ENCODE measurements at regions not wholly inside any gene's neighbourhood (a gene's known extent, or its start where the extent isn't known, plus 50 kb on each side); places are given as distances from the start of the nearest gene placed in this dataset.

GRCh38 chr2:19841918-19842693 is 59.7 kb downstream of the TTC32 start:
- no peak for TF ChIP-seq MAX (IDR thresholded peaks at IDR 0.05; ENCODE audit: low read depth, low read length)
- no peak for TF ChIP-seq MYC (IDR thresholded peaks at IDR 0.05; ENCODE audit: low read depth, low read length)
- TF ChIP-seq POLR2A (IDR thresholded peaks at IDR 0.05; ENCODE audit: extremely low read depth, insufficient read length) = no peak
- no peak for TF ChIP-seq CTCF (IDR thresholded peaks at IDR 0.05; ENCODE audit: low read depth, low read length)
- no peak overlapping the region for H3K4me3 ChIP-seq (ENCODE audit: low read depth, low read length)

GRCh38 chr2:19839438-19839837 is 62.3 kb downstream of the TTC32 start:
- DNase-seq (ENCODE audit: low read depth) = no peak

More at GRCh38 chr2:19841918-19842693, 59.7 kb downstream of the TTC32 start:
- DNase-seq (ENCODE audit: low read depth) = no peak

GRCh38 chr2:19838616-19839015 is 63.2 kb downstream of the TTC32 start:
- TF ChIP-seq MYC (IDR thresholded peaks at IDR 0.05; ENCODE audit: low read depth, low read length) (no peak), POLR2A (IDR thresholded peaks at IDR 0.05; ENCODE audit: extremely low read depth, insufficient read length) (no peak), CTCF (IDR thresholded peaks at IDR 0.05; ENCODE audit: low read depth, low read length) (no peak), MAX (IDR thresholded peaks at IDR 0.05; ENCODE audit: low read depth, low read length) (no peak)
- no peak overlapping the region for H3K4me3 ChIP-seq (ENCODE audit: low read depth, low read length)
- no peak for DNase-seq (ENCODE audit: low read depth)

More at GRCh38 chr2:19839438-19839837, 62.3 kb downstream of the TTC32 start:
- no peak for TF ChIP-seq MYC (IDR thresholded peaks at IDR 0.05; ENCODE audit: low read depth, low read length)
- TF ChIP-seq POLR2A (IDR thresholded peaks at IDR 0.05; ENCODE audit: extremely low read depth, insufficient read length) = no peak
- no peak for TF ChIP-seq CTCF (IDR thresholded peaks at IDR 0.05; ENCODE audit: low read depth, low read length)
- no peak for TF ChIP-seq MAX (IDR thresholded peaks at IDR 0.05; ENCODE audit: low read depth, low read length)
- no peak overlapping the region for H3K4me3 ChIP-seq (ENCODE audit: low read depth, low read length)

GRCh38 chr2:19837235-19837766 is 64.5 kb downstream of the TTC32 start:
- H3K4me3 ChIP-seq (ENCODE audit: low read depth, low read length) = no peak overlapping the region
- no peak for DNase-seq (ENCODE audit: low read depth)
- no peak for TF ChIP-seq MAX (IDR thresholded peaks at IDR 0.05; ENCODE audit: low read depth, low read length)
- TF ChIP-seq MYC (IDR thresholded peaks at IDR 0.05; ENCODE audit: low read depth, low read length) = no peak

GRCh38 chr2:19835781-19836281 is 66.0 kb downstream of the TTC32 start:
- TF ChIP-seq MYC (IDR thresholded peaks at IDR 0.05; ENCODE audit: low read depth, low read length) (no peak), CTCF (IDR thresholded peaks at IDR 0.05; ENCODE audit: low read depth, low read length) (no peak), MAX (IDR thresholded peaks at IDR 0.05; ENCODE audit: low read depth, low read length) (no peak), POLR2A (IDR thresholded peaks at IDR 0.05; ENCODE audit: extremely low read depth, insufficient read length) (no peak)
- no peak for DNase-seq (ENCODE audit: low read depth)
- no peak overlapping the region for H3K4me3 ChIP-seq (ENCODE audit: low read depth, low read length)

GRCh38 chr2:19833978-19834377 is 67.8 kb downstream of the TTC32 start:
- no peak overlapping the region for H3K4me3 ChIP-seq (ENCODE audit: low read depth, low read length)
- DNase-seq (ENCODE audit: low read depth) = no peak
- TF ChIP-seq CTCF (IDR thresholded peaks at IDR 0.05; ENCODE audit: low read depth, low read length) = no peak
- TF ChIP-seq MAX (IDR thresholded peaks at IDR 0.05; ENCODE audit: low read depth, low read length) = no peak
- TF ChIP-seq POLR2A (IDR thresholded peaks at IDR 0.05; ENCODE audit: extremely low read depth, insufficient read length) = no peak
- TF ChIP-seq MYC (IDR thresholded peaks at IDR 0.05; ENCODE audit: low read depth, low read length) = no peak
